ENCODE measurements at regions not wholly inside any gene's neighbourhood (a gene's known extent, or its start where the extent isn't known, plus 50 kb on each side); places are given as distances from the start of the nearest gene placed in this dataset.
A peak's percentile ranks its signal among the peaks of the same experiment; 100 is the strongest.

GRCh38 chr9:108724122-108724521 lies 131.7 kb downstream of the ACTL7B start:
- Histone ChIP-seq H3K4me3 (no peak overlapping the region), H3K9me3 (no peaks in the 10 kb centered on the region), H3K4me1 (no peaks in the 10 kb centered on the region), H3K27ac (no peak overlapping the region), H3K36me3 (no peaks in the 10 kb centered on the region), H3K27me3 (no peaks in the 10 kb centered on the region)
- DNase-seq (no peak), ATAC-seq (ENCODE audit: low FRiP score in 2 of 2) (no peak)
- WGBS, 2 donors: 93 to 98% methylated on average over 3 to 4 of the region's 4 CpGs
- TF ChIP-seq EP300 (IDR thresholded peaks at IDR 0.05) (no peak), POLR2A (IDR thresholded peaks at IDR 0.05) (no peak), CTCF (IDR thresholded peaks at IDR 0.05) (no peak), POLR2AphosphoS5 (IDR thresholded peaks at IDR 0.05) (no peak)

- no peaks in the 10 kb centered on the region for H3K36me3 ChIP-seq
- no peak overlapping the region for H3K27ac ChIP-seq
- DNase-seq (no peak), ATAC-seq (ENCODE audit: low FRiP score in 2 of 2) (peak in 1 of 2 donors; percentile 81)
- H3K4me3 ChIP-seq: no peak overlapping the region
- TF ChIP-seq CTCF (IDR thresholded peaks at IDR 0.05) (no peak), EP300 (IDR thresholded peaks at IDR 0.05) (no peak), POLR2AphosphoS5 (IDR thresholded peaks at IDR 0.05) (no peak), POLR2A (IDR thresholded peaks at IDR 0.05) (no peak)
- WGBS, 2 donors: 80 to 87% methylated on average over 7 of the region's 7 CpGs
- no peaks in the 10 kb centered on the region for H3K9me3 ChIP-seq
- no peaks in the 10 kb centered on the region for H3K27me3 ChIP-seq
- no peaks in the 10 kb centered on the region for H3K4me1 ChIP-seq
Observed at GRCh38 chr9:108722396-108722795, 133.4 kb downstream of the ACTL7B start.

GRCh38 chr9:108720191-108720642 lies 135.6 kb downstream of the ACTL7B start:
- no peak for TF ChIP-seq CTCF (IDR thresholded peaks at IDR 0.05)
- no peaks in the 10 kb centered on the region for H3K36me3 ChIP-seq
- ATAC-seq (ENCODE audit: low FRiP score in 2 of 2) (no peak), DNase-seq (no peak)
- H3K27ac ChIP-seq: no peak overlapping the region
- H3K4me3 ChIP-seq: no peak overlapping the region
- 44 to 45% methylated on average over 2 of the region's 2 CpGs for WGBS, 2 donors
- peaks cover 0 to 2% (median 0%) of the 10 kb centered on the region in 4 donors for H3K9me3 ChIP-seq
- no peaks in the 10 kb centered on the region for H3K4me1 ChIP-seq
- H3K27me3 ChIP-seq: no peaks in the 10 kb centered on the region

- no peak overlapping the region for H3K27ac ChIP-seq
- no peaks in the 10 kb centered on the region for H3K9me3 ChIP-seq
- no peaks in the 10 kb centered on the region for H3K27me3 ChIP-seq
- WGBS, 2 donors: 64 to 66% methylated on average over 3 of the region's 3 CpGs
- no peaks in the 10 kb centered on the region for H3K36me3 ChIP-seq
- no peak for TF ChIP-seq EP300 (IDR thresholded peaks at IDR 0.05)
- TF ChIP-seq POLR2AphosphoS5 (IDR thresholded peaks at IDR 0.05): no peak
- TF ChIP-seq CTCF (IDR thresholded peaks at IDR 0.05): no peak
- TF ChIP-seq POLR2A (IDR thresholded peaks at IDR 0.05): no peak
- no peaks in the 10 kb centered on the region for H3K4me1 ChIP-seq
- H3K4me3 ChIP-seq: no peak overlapping the region
- DNase-seq (no peak), ATAC-seq (ENCODE audit: low FRiP score in 2 of 2) (no peak)
Observed at GRCh38 chr9:108710424-108710823, 145.4 kb downstream of the ACTL7B start.

GRCh38 chr9:108709997-108710396 lies 145.8 kb downstream of the ACTL7B start:
- ATAC-seq (ENCODE audit: low FRiP score in 2 of 2) (no peak), DNase-seq (no peak)
- no peaks in the 10 kb centered on the region for H3K9me3 ChIP-seq
- no peaks in the 10 kb centered on the region for H3K4me1 ChIP-seq
- H3K36me3 ChIP-seq: no peaks in the 10 kb centered on the region
- TF ChIP-seq CTCF (IDR thresholded peaks at IDR 0.05): no peak
- TF ChIP-seq EP300 (IDR thresholded peaks at IDR 0.05): no peak
- no peak for TF ChIP-seq POLR2A (IDR thresholded peaks at IDR 0.05)
- no peak for TF ChIP-seq POLR2AphosphoS5 (IDR thresholded peaks at IDR 0.05)
- H3K27ac ChIP-seq: no peak overlapping the region
- WGBS, 2 donors: 93 to 95% methylated on average over 1 of the region's 1 CpG
- H3K4me3 ChIP-seq: no peak overlapping the region
- H3K27me3 ChIP-seq: no peaks in the 10 kb centered on the region
